GM12874 (cell line): ENCODE measurements at regions not wholly inside any gene's neighbourhood (a gene's known extent, or its start where the extent isn't known, plus 50 kb on each side); places are given as distances from the start of the nearest gene placed in this dataset.

ENCODE experiments used
- TF ChIP-seq, protein P1 (sequence below): IDR thresholded peaks from 2 replicates; pipeline ENCODE4 v1.5.1; 2011; ENCODE audit warnings: low read depth, mild to moderate bottlenecking, control low read depth, low read length, moderate library complexity; ENCODE audit not compliant: insufficient read depth

DNA sequence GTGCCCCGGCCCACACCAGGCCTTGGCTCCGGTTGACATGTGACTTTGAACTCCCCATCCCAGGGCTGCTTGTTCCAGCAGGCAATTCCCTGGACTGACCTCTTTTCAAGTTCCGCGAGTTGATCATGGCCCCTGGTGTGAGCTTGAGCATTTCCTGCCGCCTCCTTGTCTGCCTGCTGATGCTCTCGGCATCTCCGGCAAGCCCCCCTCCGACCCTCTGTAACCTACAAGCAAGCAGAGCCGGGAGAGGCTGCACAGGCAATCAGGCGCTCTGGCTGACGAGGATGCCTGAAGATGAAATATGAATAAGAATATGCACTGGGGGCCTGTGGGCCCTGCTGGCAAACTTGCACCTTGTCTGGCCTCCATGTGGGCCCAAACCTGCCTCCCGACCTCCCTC lies 304.9 kb upstream of the MKI67 start:
- TF ChIP-seq, protein P1, sequence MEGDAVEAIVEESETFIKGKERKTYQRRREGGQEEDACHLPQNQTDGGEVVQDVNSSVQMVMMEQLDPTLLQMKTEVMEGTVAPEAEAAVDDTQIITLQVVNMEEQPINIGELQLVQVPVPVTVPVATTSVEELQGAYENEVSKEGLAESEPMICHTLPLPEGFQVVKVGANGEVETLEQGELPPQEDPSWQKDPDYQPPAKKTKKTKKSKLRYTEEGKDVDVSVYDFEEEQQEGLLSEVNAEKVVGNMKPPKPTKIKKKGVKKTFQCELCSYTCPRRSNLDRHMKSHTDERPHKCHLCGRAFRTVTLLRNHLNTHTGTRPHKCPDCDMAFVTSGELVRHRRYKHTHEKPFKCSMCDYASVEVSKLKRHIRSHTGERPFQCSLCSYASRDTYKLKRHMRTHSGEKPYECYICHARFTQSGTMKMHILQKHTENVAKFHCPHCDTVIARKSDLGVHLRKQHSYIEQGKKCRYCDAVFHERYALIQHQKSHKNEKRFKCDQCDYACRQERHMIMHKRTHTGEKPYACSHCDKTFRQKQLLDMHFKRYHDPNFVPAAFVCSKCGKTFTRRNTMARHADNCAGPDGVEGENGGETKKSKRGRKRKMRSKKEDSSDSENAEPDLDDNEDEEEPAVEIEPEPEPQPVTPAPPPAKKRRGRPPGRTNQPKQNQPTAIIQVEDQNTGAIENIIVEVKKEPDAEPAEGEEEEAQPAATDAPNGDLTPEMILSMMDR, result no peak

DNA sequence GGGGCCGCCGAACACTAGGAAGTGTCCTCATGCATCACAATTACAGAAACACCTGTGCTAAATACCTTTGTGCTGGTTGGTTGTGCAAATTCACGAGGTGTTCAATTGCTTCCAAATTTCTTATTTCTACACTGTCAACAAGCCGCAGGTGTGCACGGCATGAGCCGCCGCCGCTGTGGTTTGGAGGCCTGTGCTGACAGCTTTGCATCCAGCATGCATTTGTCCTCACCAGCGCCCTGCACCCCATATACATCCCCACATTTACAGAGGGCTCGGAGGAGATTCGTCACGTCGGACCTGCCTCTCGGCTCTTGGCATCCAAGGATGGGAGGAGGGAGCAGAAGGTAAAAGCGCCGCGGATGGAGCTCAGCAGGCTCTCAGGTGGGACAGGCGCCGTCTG lies 305.3 kb upstream of the MKI67 start:
- TF ChIP-seq, protein P1, result no peak

DNA sequence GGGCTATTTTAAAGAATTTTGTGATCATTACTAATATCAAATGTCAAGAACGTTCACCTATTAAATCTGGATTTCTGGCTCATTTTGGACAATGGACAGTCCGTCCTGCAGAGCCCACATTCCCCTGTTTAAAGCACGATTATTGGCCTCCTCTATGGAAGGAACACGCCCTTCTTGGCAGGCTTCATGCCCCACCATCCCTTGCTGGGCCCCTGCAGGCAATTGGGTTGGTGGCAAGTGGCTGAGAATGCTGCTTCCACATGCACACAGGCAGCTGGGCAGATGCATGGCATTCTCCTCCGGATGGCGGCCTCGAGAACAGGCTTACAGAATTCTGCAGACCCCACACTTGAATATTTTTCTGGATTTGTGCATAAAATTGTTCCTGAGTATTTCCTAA lies 305.8 kb upstream of the MKI67 start:
- TF ChIP-seq, protein P1, result no peak

DNA sequence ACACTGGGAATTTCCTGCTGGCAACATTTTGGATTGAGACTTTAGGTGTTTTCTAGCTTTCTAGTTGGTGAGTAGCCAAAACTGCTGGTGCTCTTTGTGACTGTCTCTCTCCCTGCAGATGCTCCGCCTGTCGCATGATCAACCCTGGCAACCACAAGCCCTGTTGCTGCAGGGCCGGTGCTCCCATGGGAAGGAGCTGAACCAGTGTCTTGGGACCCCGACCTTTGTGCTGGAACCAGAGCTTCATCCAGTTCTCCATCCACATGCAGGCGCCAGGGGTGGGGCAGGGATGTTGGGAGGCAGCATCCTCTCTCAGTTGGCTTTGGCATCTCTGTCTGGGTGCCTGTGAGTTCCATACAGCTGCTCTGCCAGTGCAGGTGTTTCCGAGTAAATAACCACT lies 306.2 kb upstream of the MKI67 start:
- TF ChIP-seq, protein P1, result no peak

DNA sequence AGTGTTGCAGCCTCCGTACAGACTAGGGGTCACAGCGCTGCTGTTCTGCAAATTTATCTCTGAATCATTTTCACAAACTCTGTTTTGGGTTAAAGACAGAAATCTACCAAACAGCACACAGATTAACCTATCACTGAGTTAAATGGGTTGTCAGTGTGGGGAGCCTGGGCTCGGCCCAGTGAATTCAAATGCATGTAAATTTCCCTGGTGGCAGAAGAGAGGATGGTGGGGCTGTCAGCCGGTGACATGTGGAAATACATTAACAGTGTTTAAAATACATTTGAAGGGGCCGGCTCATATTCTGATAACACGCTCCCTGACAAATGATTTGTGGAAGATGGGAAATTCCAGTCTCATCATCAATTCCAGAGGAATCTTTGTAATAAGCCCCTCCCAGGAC lies 309.6 kb upstream of the MKI67 start:
- TF ChIP-seq, protein P1, result no peak

DNA sequence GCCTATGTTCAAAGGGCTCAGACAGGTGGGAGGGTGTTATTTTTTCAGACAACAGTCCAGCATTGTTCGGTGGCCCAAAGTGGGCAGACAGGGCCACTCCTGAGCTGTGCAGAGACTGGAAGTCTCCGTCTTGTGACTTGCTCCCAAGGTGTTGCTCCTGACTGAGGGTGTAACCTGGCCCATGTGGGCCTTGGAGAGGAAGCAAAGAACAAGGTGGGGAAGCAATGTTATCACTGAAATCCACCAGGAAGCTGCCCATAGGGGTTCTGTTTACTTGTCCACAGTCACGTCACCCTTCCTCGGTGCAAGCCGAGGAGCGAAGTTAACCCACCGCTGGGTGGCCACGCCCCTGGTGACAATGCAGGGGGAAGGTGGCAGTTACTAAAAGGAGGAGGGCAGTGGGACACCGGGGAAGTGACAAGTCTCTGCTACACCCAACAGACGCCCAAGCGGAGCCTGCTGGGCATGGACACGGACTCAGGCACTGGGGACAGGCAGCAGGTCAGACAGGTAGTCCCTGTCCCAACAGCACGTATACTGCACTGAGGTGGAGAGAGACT lies 311.6 kb upstream of the MKI67 start:
- TF ChIP-seq, protein P1, result no peak

DNA sequence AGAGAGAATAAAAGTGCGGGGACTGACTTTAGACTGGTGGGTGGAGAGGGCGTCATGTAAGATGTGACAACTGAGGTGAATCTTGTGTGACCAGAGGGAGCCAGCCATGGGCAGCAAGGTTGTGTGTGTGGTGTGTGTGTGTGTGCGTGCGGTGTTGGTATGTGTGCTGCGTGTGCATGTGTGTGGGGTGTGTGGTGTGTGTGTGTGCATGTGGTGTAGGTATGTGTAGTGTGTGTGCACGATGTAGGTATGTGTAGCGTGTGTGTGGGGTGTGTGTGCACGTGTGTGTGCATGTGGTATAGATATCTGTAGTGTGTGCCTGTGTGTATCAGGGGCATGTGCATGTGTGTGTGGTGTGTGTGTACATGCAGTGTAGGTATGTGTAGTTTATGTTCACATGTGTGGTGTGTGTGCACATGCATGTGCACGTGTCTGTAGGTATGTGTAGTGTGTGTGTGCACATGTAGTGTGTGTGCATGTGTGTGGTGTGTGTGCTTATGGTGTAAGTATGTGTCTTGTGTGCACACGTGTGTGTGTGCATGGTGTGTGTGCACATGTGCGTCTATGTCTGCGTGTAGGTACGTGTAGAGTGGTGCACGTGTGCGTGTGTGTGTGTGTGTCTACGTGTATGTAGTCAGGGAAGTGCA lies 312.3 kb upstream of the MKI67 start:
- TF ChIP-seq, protein P1, result no peak
